ENCODE measurements at regions not wholly inside any gene's neighbourhood (a gene's known extent, or its start where the extent isn't known, plus 50 kb on each side); places are given as distances from the start of the nearest gene placed in this dataset.
A peak's percentile ranks its signal among the peaks of the same experiment; 100 is the strongest.

DNA sequence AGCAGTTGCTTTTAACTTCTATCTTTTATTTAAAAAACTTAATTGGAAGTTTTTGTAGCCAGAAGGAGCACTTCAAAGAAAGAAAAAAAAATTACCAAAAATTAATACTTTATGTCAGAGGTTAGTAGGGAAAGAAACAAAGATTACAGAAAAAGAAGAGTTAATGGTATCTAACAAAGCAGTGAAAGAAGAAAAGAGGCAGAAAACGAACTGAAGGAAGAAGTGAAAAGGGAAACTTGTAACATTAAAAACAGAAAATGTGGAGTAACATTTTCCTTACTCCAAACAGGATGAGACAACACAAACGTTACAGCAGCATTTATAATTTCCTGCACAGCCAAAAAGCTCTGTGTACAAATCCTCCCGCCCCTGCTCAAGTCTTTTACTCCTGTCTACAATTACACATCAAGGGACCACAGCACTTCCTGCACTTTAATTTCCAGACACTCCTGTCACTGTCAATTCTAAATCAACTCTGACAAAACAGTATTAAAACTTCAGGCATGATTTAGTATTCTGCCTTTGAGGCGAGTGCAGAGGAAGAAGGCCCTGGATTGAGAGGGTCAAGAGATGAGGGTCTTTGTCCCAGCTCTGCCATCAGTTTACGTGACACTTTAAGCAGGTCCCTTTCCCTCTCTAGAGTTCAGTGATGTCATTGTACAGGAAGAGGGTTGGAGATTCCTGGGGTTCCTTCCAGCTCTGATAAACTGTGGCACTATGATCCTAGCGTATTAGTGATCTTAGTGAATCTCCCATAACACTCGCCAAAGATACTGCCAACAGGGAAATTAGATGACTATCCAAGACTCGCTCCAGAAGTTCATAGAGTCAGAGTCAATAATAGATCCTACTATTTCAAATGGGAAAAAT lies 53.2 kb upstream of the LSM14A start:
- no peaks in the 10 kb centered on the region for H3K27me3 ChIP-seq
- no peaks in the 10 kb centered on the region for H3K36me3 ChIP-seq
- H3K27ac ChIP-seq, result no peak overlapping the region
- H3K9me3 ChIP-seq (ENCODE audit: low read depth), result no peaks in the 10 kb centered on the region
- no peak overlapping the region for H3K4me3 ChIP-seq
- TF ChIP-seq, protein P1, sequence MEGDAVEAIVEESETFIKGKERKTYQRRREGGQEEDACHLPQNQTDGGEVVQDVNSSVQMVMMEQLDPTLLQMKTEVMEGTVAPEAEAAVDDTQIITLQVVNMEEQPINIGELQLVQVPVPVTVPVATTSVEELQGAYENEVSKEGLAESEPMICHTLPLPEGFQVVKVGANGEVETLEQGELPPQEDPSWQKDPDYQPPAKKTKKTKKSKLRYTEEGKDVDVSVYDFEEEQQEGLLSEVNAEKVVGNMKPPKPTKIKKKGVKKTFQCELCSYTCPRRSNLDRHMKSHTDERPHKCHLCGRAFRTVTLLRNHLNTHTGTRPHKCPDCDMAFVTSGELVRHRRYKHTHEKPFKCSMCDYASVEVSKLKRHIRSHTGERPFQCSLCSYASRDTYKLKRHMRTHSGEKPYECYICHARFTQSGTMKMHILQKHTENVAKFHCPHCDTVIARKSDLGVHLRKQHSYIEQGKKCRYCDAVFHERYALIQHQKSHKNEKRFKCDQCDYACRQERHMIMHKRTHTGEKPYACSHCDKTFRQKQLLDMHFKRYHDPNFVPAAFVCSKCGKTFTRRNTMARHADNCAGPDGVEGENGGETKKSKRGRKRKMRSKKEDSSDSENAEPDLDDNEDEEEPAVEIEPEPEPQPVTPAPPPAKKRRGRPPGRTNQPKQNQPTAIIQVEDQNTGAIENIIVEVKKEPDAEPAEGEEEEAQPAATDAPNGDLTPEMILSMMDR (IDR thresholded peaks at IDR 0.05; ENCODE audit: low read depth, low read length), result no peak
- no peaks in the 10 kb centered on the region for H3K4me1 ChIP-seq (ENCODE audit: low read depth)
- DNase-seq (ENCODE audit: low read depth in 1 of 2, low spot score in 1 of 2), result no peak

DNA sequence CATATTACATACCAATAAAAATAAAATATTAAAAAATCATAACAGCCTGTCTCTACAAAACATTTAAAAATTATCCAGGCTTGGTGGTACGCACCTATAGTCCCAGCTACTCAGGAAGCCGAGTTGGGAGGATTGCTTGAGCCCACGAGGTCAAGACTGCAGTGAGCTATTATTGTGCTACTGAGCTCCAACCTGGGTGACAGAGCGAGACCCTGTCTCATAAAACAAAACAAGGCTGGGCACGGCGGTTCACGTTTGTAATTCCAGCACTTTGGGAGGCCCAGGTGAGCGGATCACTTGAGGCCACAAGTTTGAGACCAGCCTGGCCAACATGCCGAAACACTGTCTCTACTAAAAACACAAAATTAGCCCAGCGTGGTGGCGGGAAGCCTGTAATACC lies 52.2 kb upstream of the LSM14A start:
- Histone ChIP-seq H3K36me3 (no peaks in the 10 kb centered on the region), H3K4me3 (no peak overlapping the region), H3K27ac (no peak overlapping the region), H3K9me3 (ENCODE audit: low read depth) (no peaks in the 10 kb centered on the region), H3K27me3 (no peaks in the 10 kb centered on the region), H3K4me1 (ENCODE audit: low read depth) (no peaks in the 10 kb centered on the region)
- no peak for DNase-seq (ENCODE audit: low read depth in 1 of 2, low spot score in 1 of 2)
- TF ChIP-seq, protein P1 (IDR thresholded peaks at IDR 0.05; ENCODE audit: low read depth, low read length), result no peak

DNA sequence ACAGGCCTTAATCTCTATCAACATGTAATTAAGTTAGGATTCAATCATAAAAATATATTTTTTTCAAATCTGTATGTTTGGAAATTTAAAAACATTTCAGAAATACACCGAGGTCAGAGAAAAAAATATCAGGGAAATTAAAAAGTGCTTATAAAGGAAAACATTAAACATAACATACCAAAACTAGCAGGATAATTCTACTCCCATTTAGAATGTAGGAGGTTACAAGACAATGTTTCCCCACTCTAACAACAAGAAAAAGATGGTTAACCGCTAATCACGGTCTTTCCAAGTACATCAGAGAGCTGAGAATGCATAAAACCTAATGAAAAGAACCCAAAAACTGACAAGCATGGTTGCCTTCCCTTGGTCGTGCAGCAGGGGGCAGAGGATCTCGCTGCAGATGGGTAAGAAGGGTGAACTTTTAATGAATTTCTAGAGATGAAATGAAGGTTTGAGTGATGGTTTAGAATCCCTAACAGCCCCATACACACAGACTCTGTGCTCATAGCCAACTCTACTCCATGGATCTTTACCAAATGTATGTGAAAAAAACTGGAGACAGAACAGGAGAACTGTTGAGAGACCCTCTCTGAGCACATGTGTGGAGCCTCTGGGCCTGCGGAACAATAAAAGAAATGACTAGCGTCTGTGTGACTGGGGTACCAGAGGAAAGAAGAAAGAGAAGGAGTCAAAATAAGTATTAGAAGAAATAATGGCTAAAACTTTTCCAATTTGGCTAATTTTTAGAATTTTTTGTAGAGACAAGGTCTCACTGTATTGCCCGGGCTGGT lies 51.3 kb upstream of the LSM14A start:
- Histone ChIP-seq H3K27me3 (no peaks in the 10 kb centered on the region), H3K36me3 (no peaks in the 10 kb centered on the region), H3K27ac (no peak overlapping the region), H3K4me1 (ENCODE audit: low read depth) (no peaks in the 10 kb centered on the region), H3K4me3 (no peak overlapping the region), H3K9me3 (ENCODE audit: low read depth) (no peaks in the 10 kb centered on the region)
- peak; percentile 23 to 72 for DNase-seq (ENCODE audit: low read depth in 1 of 2, low spot score in 1 of 2)
- TF ChIP-seq, protein P1 (IDR thresholded peaks at IDR 0.05; ENCODE audit: low read depth, low read length), result peak; percentile 92
